HG02610 (cell line): ENCODE measurements at regions not wholly inside any gene's neighbourhood (a gene's known extent, or its start where the extent isn't known, plus 50 kb on each side); places are given as distances from the start of the nearest gene placed in this dataset.
"Not testable (repeated sequence)": the region's sequence is repeated elsewhere in the genome, so short reads cannot be mapped to it uniquely, and the experiment has no call there.

ENCODE experiments used
- ATAC-seq: cut with Tn5 transposase; IDR thresholded peaks from one replicate; pipeline ENCODE4 v1.9.1; 2021; ENCODE audit warnings: mild to moderate bottlenecking, moderate library complexity; ENCODE audit not compliant: unreplicated experiment

DNA sequence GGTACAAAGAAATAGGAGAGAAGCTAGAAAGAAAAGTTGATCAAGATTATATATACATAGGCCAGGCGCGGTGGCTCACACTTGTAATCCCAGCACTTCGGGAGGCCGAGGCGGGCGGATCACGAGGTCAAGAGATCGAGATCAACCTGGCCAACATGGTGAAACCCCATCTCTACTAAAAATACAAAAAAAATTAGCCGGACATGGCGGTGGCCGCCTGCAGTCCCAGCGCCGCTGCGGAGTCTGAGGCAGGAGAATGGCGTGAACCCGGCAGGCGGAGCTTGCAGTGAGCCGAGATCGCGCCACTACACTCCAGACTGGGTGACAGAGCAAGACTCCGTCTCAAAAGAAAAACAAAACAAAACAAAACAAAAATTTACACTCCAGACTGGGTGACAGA is 798.3 kb upstream of the CDH9 start:
- ATAC-seq: not testable (repeated sequence)

DNA sequence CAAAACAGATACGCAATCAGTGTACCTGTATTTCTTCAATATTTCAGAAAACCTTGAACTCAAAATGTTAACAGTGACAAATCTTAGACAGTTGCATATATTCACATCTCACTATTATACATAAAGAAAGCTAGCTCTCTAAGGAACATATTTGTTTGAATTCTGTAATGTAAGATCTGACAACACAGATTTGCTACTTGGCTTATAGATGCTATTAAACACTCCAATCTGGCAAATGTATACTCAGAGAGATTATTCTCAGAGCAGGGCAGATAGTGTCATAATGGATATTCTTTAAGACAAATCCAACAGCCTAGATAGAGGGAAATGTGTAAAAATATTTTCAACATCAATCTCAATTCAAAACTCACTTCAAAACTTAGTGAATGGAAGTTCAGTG is 794.5 kb upstream of the CDH9 start:
- no peak for ATAC-seq

DNA sequence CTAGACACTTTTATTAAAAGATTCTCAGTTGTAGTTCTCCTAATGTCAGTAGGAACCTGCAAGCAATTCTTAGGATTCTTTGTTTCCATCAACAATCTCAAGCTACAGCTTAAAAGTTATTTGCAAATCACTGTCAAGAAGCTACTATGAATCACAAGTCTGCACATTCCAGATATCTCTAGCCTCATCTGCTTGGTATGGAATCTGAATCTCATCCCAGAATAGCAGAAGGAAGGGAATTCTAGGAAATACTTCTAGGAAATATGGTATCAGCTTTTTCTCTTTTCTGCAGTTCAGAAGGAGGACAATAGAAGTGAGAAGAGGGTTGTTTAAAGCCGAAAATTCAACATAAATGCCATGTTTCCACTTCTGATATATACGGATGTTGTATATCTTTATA is 792.2 kb upstream of the CDH9 start:
- no peak for ATAC-seq

DNA sequence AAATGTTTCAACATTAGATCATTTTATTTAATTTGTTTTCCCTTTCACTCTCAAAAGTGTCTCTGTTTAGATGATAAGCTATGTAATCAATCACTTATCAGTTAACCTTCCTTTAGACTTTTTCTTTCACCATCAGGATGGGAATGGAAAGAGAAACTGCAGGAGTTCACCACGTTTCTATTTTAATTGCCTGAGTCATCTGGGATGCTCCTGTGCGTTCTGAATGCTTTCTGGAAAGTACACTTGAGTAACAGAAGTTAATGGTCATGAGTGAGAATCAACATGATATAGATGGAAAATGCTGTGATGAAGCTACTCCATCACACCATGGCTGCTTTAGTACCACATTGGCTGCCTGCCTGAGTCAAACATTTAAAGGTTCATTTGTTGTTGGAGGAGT is 783.3 kb upstream of the CDH9 start:
- ATAC-seq: no peak

DNA sequence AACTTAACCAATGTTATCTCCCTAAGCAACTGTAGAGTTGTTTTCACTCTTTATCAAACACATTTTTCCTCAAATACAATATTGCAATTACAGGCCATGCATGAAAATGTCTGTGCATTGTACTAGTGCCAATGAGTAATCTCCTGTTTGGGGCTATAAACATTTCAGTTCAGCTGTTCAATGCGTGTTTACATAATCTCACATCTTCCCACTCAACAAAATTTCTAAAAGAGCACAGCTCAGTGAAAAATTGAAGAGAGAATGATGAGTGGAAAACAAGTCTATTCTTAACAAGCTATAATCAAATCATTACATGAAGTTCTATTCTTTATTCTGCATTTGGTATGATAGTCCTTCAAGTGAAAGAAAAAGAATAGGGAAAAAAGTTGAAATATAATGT is 780.5 kb upstream of the CDH9 start:
- no peak for ATAC-seq

DNA sequence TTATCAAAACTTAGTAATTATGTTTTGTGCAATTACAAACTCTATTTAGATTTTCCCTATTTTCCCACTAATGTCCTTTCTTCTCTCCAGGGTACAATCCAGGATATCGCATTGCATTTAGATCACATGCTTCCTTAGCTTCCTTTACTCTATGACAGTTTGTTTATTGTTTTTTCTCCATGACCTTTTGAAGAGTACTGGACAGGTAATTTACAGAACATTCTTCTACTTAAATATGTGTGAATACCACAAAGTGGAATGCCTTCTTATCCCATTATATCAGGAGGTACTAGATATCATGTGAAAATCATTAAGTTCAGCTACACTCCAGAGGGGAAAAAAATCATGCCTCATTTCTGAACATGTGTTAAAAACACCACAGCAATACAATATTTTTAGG is 776.6 kb upstream of the CDH9 start:
- ATAC-seq: no peak

DNA sequence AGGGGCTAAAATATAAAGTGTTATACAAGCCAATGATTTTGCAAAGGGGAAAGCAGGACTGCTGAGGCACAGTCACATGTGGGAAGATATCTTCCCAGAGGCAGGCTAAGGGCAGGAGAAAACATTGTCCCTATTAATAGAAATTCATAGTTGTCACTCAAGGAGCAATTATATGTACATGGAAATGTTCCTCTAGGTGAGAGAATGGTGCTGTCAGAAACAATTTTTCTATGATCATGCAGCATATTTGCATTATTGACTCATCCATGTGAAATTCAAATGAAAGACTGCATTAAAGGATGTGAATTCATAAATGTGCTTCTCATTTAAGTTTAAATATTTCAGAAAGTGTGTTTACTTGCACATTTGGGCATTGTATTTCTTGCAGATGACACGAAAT is 775.9 kb upstream of the CDH9 start:
- no peak for ATAC-seq

DNA sequence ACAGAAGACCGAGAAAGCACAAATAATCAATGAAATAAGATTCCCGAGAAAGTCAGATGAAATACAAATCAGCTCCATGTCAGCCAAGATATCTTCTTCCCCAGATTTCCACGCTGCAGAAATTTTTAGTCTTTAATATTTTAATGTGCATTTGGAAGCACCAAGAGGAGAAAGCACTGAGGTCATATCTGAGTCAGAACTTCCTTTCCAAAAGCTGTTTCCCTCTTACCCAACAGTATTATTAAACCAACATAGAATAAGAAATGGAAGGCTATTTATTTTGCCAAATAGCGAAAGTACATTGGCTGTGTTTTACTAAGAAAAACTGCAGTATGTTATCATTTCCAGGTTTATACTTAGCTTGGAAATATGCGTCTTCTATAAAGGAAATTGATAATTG is 772.1 kb upstream of the CDH9 start:
- ATAC-seq: no peak

DNA sequence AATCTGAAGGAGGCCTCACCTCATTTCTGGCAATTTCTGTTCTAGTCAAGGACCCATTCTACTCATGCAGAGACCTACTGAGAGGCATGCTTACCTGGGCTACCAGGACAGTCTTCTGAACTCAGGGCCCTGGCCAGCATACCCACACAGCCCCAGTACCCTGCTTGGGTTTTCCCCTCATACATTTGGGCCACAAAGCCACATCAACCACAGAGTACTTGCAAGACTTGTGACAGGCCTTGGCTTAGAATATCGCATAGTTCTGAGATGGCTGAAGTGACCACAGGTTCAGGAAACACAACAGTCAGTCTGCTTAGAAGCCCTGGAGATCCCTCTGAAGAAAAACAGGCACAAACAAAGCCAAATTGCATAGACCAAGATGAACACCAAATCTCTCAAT is 758.8 kb upstream of the CDH9 start:
- no peak for ATAC-seq

DNA sequence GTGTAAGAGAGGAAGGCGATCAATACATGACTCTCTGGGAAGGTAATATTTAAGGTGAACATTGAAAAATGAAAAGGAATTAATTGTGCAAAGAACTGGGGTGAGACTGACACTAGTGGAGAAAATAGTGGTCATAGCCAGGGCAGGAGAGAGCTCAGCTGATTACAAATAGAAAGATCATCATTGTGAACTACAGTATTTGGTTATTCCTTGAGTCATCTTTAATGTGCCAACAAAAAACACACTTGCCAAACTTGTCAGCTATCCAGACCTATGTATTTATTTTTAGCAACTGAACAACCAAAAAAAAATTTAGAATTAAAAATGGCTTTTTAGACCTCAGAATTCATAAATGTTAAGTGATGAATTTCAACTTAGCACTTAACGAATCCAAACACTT is 749.8 kb upstream of the CDH9 start:
- no peak for ATAC-seq

DNA sequence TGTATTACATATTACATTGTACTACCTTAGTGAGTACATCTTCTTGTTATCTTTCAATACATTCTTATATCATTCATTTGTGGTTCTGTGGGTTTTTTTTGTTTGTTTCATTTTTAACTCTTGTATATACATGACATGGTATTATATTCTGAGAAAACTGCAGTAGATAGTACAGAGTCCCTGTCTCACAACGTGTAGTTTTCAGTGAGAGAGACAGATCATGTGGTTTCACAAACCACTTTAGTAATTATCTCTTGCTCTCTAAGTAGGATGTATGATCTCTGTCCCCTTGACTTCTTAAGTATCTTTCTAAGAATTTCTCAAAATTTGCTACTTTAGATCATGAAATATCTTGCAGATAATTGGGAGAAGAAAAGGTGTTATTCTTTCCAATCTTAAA is 745.9 kb upstream of the CDH9 start:
- no peak for ATAC-seq

DNA sequence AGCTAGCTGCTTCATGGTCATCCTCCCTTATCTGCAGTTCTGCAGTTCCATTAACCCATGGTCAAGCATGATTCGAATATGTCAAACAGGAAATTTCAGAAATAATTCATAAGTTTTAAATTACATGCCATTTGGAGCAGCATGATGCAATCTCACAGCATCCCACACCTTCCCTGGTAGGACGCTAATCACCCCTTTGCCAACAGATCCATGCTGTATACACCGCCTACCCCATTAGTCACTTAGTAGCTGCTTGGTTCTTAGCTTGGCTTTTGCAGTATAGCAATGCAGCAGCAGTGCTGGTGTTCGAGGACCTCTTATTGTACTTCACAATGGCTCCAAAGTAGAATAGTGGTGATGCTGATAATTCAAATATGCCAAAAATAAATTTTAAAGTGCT is 739.7 kb upstream of the CDH9 start:
- no peak for ATAC-seq

DNA sequence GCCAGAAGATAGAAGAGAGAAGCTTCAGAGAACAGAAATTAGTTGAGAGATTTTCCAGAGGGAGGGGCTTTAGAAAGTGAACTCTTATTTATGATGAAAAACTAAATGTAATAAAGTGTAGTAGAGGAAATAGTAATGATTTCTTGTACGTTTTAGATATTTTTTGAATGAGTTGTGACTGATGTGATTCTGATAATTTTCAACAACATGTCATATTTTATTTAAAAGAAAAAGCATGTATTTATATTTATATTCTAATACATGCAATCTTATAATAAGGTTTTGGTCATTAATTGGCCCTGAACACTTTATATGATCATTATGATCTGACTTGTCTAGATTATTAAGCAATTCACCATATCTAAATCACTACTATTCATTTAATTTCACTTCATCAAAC is 735.2 kb upstream of the CDH9 start:
- ATAC-seq: no peak

DNA sequence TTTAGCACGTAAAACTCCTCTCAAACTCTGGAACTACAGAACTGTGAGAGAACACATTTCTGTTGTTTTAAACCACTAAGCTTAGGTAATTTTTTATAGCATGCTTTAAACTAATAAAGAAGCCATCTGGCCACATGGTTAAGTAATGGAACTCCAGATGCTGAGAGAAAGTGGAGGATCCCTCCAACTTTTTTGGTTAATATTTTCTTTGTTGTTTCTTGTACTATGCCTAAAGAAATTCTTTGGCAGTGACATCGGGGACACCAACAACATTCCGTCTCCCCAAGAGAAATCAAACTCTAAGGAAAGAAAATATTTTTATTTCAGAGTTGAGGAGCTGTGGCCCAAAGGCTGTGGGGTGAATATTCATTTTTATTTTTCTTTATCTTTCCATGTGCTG is 734.8 kb upstream of the CDH9 start:
- ATAC-seq: no peak

DNA sequence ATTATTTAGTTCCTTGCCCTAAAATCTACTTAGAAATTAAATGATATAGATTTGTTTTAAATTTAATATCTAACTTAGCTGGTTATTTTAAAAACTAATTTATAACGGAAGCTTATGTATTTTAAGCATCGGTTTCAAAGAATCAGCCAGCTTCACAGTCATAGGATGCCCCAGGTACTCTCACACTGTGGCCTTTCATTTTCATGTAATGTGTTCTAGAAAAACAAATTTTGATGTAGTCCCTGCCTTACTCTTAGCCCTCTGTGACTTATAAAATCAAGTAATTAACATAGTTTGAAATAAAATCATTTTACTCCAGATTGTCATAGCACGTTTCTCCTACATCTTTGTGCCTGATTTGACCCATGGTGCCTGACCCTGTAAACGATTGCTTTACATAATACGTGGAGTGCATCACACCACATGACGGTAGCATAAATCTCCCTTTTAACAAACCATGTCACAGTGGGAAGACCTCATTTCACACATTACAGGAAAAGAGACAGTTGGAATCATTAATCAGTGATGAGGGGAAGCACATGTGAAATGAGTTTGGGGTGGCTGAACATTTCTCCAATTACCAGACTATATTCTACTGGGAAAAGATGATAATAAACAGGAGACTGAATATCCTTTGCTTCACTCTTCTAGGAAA is 731.5 kb upstream of the CDH9 start:
- no peak for ATAC-seq

DNA sequence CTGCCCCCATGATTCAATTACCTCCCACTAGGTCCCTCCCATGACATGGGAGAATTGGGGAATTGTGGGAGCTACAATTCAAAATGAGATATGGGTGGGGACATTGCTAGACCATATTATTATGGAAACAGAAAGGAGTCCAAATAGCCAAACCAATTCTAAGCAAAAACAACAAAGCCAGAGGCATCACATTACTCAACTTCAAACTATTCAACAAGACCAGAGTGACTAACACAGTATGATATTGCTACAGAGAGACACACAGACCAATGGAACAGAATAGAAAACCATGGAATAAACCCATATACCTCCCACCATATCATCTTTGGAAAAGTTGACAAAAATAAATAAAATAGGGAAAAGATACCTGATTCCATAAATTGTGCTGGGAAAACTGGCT is 710.5 kb upstream of the CDH9 start:
- ATAC-seq: no peak

DNA sequence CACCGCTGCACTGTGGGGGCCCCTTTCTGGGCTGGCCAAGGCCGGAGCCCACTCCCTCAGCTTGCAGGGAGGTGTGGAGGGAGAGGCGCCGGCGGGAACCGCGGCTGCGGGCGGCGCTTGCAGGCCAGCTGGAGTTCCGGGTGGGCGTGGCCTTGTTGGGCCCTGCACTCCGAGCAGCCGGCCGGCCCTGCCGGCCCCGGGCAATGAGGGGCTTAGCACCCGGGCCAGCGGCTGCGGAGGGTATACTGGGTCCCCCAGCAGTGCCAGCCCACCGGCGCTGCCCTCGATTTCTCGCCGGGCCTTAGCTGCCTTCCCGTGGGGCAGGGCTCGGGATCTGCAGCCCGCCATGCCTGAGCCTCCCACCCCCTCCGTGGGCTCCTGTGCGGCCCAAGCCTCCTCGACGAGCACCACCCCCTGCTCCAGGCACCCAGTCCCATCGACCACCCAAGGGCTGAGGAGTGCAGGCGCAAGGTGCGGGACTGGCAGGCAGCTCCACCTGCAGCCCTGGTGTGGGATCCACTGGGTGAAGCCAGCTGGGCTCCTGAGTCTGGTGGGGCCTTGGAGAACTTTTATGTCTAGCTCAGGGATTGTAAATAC is 705.1 kb upstream of the CDH9 start:
- ATAC-seq: not testable (repeated sequence)

DNA sequence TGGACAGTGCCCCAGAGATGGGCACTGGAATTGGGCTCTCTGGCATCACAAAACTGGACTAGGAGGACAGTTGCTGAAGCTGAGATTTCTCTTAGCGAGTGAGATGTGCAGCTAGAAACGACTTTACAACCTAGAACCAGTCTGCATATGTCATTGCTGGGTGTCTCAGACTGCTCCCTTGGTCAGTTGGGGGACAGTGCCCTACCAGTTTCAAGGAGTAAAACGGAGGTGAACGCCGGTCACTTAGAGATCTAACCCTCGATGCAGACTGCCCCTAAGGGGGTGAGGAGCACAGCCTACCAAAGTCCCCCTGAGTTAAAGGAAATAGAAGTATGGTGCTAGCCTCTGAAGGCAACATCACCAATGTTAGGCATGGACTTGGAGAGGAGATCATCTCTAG is 704.4 kb upstream of the CDH9 start:
- no peak for ATAC-seq

DNA sequence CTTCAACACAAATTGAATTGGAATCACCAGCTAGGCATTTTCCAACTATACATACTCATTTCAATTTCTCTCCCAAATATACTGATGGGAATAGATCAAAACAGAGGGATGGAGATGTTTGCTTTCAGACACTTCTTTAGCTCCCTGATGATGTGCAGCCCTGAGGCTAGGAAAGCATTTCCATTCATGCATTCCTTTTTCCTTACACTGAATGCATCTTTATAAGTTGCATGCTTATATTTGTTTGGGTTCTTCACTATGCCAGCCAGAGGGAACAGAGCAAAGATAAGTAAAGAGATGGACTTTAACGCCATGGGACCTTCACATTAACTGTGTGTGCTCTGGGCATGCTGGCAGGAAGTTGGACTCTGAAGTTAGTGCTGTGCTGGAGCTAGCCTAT is 696.5 kb upstream of the CDH9 start:
- no peak for ATAC-seq

DNA sequence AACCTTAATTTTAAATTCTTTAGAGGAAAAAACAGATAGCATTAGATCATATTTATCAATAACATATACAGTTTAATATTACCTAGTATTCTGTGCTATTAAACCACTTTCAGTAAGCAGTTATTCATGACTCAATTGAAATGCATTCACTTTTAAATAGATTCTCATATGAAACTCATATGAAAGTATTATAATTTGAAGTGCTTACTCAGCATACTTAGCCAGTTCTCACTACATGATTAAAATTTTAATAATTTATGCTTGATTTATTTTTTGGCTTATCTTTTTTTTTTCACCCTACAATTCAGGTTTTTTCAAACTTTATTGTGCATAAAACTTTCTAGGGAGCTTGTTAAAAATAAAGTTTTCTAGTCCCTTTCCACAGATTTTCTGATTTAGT is 694.9 kb upstream of the CDH9 start:
- ATAC-seq: no peak

DNA sequence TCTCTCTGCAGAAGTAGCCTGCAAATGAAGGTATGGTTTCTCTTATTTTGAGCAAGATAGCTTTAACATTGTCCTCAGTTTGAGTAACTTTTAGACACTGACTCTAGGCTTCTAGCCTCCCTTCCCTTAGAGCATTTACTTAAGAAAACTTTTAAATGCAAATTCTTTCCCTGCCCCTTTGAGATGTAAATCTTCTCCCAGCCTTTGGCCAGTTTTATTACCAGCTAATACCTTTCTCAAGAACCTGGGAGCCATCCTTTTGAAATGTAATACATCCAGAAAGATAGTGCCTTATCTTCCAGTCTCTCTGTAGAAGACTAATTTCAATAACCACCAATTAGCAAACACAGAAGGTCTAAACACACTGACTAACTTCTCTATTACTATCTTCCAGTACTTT is 688.9 kb upstream of the CDH9 start:
- no peak for ATAC-seq

DNA sequence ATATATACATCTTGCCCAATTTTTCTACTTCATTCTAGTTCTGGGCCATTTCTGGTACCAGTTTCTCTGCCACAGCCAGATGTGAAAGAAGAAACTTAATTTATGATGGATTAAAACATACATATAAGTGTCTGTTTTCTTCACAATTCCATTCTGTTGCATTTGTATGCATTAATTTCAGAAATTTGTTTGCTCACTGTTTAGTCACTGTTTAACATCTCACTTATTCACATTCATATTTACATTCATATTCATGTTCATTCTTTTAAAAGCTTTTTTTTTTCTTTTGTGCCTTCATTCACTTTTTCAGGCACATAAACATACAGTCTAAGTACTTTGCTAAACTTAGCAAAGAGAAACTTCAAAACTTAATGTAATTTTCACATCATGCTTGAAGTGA is 684.0 kb upstream of the CDH9 start:
- ATAC-seq: no peak

DNA sequence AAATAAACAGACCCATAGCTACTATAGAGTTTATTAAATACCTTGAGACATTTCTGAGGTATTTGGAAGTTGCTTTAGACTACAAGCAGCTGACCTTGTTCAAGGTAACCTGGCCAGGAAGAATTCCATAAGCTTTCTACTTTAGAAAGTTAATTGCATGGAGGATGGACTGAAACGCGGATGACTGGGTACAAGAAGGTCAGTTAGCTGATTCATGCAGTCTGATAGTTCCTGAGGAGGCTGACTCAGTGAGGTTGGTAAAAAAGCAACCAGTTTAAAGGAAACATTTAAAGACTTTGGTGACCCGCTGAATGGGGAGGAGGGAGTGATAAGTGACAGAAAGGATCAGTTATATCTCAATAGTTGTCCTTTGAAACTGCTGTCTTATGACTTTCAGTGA is 670.1 kb upstream of the CDH9 start:
- no peak for ATAC-seq
